OCI-LY1 (cell line): ENCODE measurements at regions not wholly inside any gene's neighbourhood (a gene's known extent, or its start where the extent isn't known, plus 50 kb on each side); places are given as distances from the start of the nearest gene placed in this dataset.

Source experiments
- H2AFZ ChIP-seq: fragments of 200-600 bp; sonication (generic), shearing (Covaris generic); 2 replicates; pipeline ENCODE4 v1.6.0; 2014; ENCODE audit warnings: antibody characterized with exemption, mild to moderate bottlenecking, low read length
- H3F3A ChIP-seq: fragments of 200-600 bp; sonication (generic), shearing (Covaris generic); 2 replicates; pipeline ENCODE4 v1.6.0; 2014; ENCODE audit warnings: mild to moderate bottlenecking, antibody characterized with exemption, low read length, moderate library complexity; ENCODE audit not compliant: insufficient read depth
- H3K27ac ChIP-seq: fragments of 200-600 bp; sonication (generic); 2 replicates; pipeline ENCODE4 v1.5.1; 2014; ENCODE audit warnings: low read length, mixed run types, mild to moderate bottlenecking, low read depth; ENCODE audit not compliant: poor library complexity, severe bottlenecking
- H3K27me3 ChIP-seq: fragments of 200-600 bp; sonication (generic); 2 replicates; pipeline ENCODE4 v1.6.0; 2014; ENCODE audit warnings: antibody characterized with exemption, mild to moderate bottlenecking, low read length, moderate library complexity; ENCODE audit not compliant: insufficient read depth
- H3K36me3 ChIP-seq: fragments of 200-600 bp; sonication (generic); 2 replicates; pipeline ENCODE4 v1.6.1; 2014; ENCODE audit warnings: mild to moderate bottlenecking, antibody characterized with exemption, low read length, moderate library complexity, mixed read lengths; ENCODE audit not compliant: insufficient read depth
- H3K4me1 ChIP-seq: fragments of 200-600 bp; sonication (generic); 2 replicates; pipeline ENCODE4 v1.5.1; 2014; ENCODE audit warnings: mild to moderate bottlenecking, low read length, moderate library complexity; ENCODE audit not compliant: insufficient read depth, severe bottlenecking
- H3K4me2 ChIP-seq: fragments of 200-600 bp; sonication (generic), shearing (Covaris generic); 2 replicates; pipeline ENCODE4 v1.6.1; 2014; ENCODE audit warnings: low read length
- H3K4me3 ChIP-seq: fragments of 200-600 bp; sonication (generic); 2 replicates; pipeline ENCODE4 v1.5.1; 2014; ENCODE audit warnings: low read length, low read depth, mild to moderate bottlenecking, mixed read lengths; ENCODE audit not compliant: poor library complexity, severe bottlenecking
- H3K79me2 ChIP-seq: fragments of 200-600 bp; shearing (Covaris generic); 2 replicates; pipeline ENCODE4 v1.6.1; 2016; ENCODE audit warnings: mixed run types, low read length, mixed read lengths; ENCODE audit not compliant: insufficient read depth
- H3K9ac ChIP-seq: fragments of 200-600 bp; sonication (generic), shearing (Covaris generic); 2 replicates; pipeline ENCODE4 v1.6.1; 2014; ENCODE audit warnings: mild to moderate bottlenecking, low read length, mixed read lengths
- H3K9me2 ChIP-seq: fragments of 200-600 bp; sonication (generic), shearing (Covaris generic); 2 replicates; pipeline ENCODE4 v1.6.1; 2014; ENCODE audit warnings: low read depth, mild to moderate bottlenecking, low read length, mixed read lengths
- H3K9me3 ChIP-seq: fragments of 200-600 bp; shearing (Covaris generic); 2 replicates; pipeline ENCODE4 v1.6.1; 2014; ENCODE audit warnings: low read length, mixed read lengths
- H4K20me1 ChIP-seq: fragments of 200-600 bp; sonication (generic), shearing (Covaris generic); 2 replicates; pipeline ENCODE4 v1.6.0; 2016; ENCODE audit warnings: mild to moderate bottlenecking, low read length; ENCODE audit not compliant: insufficient read depth
- EZH2 ChIP-seq: fragments of 200-600 bp; sonication (generic), shearing (Covaris generic); IDR thresholded peaks from 2 replicates; pipeline ENCODE4 v1.8.0; 2017; ENCODE audit warnings: borderline replicate concordance, mixed run types, mild to moderate bottlenecking, antibody characterized with exemption, low read length, moderate library complexity, mixed read lengths
- TF ChIP-seq, protein P1 (sequence below): fragments of 200-600 bp; sonication (generic), shearing (Covaris generic); IDR thresholded peaks from 2 replicates; pipeline ENCODE4 v1.5.1; 2017; ENCODE audit warnings: mild to moderate bottlenecking, antibody characterized with exemption, low read length, moderate library complexity, mixed read lengths

DNA sequence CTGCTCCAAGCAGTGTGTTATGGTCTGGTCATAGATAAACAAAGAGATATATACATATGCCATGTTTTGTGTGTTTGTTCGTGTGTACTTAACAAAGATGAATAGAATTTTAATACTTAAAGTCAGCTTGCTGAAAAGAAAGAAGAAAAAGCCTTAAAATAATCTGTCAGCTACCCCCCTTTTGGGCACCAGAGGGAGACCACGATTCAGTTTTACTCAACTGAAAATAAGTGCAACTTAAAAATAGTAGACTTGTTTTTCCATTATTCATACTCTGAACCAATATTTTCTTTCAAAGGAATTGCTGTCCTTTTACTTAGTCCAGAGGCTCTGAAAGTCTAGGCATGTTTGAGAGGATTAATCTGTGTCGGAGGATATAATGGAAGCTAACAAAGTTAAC is 181.7 kb upstream of the AGTR2 start:
- H3K9me3 ChIP-seq = no peaks in the 10 kb centered on the region
- H3K36me3 ChIP-seq = no peaks in the 10 kb centered on the region
- no peaks in the 10 kb centered on the region for H3F3A ChIP-seq
- no peak overlapping the region for H3K4me2 ChIP-seq
- no peak overlapping the region for H3K9ac ChIP-seq
- no peaks in the 10 kb centered on the region for H3K79me2 ChIP-seq
- H4K20me1 ChIP-seq = no peaks in the 10 kb centered on the region
- H3K27me3 ChIP-seq = no peaks in the 10 kb centered on the region
- no peak overlapping the region for H3K27ac ChIP-seq
- H2AFZ ChIP-seq = no peak overlapping the region
- H3K4me1 ChIP-seq = no peaks in the 10 kb centered on the region
- TF ChIP-seq EZH2 = no peak
- TF ChIP-seq, protein P1, sequence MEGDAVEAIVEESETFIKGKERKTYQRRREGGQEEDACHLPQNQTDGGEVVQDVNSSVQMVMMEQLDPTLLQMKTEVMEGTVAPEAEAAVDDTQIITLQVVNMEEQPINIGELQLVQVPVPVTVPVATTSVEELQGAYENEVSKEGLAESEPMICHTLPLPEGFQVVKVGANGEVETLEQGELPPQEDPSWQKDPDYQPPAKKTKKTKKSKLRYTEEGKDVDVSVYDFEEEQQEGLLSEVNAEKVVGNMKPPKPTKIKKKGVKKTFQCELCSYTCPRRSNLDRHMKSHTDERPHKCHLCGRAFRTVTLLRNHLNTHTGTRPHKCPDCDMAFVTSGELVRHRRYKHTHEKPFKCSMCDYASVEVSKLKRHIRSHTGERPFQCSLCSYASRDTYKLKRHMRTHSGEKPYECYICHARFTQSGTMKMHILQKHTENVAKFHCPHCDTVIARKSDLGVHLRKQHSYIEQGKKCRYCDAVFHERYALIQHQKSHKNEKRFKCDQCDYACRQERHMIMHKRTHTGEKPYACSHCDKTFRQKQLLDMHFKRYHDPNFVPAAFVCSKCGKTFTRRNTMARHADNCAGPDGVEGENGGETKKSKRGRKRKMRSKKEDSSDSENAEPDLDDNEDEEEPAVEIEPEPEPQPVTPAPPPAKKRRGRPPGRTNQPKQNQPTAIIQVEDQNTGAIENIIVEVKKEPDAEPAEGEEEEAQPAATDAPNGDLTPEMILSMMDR = peak; percentile 50
- no peaks in the 10 kb centered on the region for H3K9me2 ChIP-seq
- no peak overlapping the region for H3K4me3 ChIP-seq

DNA sequence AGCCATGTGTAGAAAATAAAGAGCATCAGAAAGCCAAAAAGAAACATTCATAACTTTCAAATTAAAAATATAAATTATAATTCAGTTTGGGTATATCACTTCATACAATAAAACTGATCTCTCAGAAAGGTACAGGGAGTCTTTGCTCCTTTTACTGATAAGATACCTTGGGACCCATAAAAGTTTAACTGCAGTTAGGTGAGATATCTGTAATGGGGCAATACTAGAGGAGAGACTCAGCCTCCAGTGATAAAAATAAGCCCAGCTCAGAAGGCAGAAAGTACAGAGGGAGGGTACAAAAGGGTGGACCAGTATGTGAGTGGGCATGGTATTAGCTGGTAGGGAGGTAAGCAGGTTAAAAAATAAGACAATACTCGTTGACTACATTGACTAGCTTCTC is 180.9 kb upstream of the AGTR2 start:
- Histone ChIP-seq H4K20me1 (no peaks in the 10 kb centered on the region), H3F3A (no peaks in the 10 kb centered on the region), H3K36me3 (no peaks in the 10 kb centered on the region), H3K9me2 (no peaks in the 10 kb centered on the region), H3K4me2 (no peak overlapping the region), H3K27me3 (no peaks in the 10 kb centered on the region), H2AFZ (no peak overlapping the region), H3K9ac (no peak overlapping the region), H3K4me3 (no peak overlapping the region), H3K4me1 (no peaks in the 10 kb centered on the region), H3K27ac (no peak overlapping the region), H3K9me3 (no peaks in the 10 kb centered on the region), H3K79me2 (no peaks in the 10 kb centered on the region)
- TF ChIP-seq, protein P1 = no peak
- no peak for TF ChIP-seq EZH2

DNA sequence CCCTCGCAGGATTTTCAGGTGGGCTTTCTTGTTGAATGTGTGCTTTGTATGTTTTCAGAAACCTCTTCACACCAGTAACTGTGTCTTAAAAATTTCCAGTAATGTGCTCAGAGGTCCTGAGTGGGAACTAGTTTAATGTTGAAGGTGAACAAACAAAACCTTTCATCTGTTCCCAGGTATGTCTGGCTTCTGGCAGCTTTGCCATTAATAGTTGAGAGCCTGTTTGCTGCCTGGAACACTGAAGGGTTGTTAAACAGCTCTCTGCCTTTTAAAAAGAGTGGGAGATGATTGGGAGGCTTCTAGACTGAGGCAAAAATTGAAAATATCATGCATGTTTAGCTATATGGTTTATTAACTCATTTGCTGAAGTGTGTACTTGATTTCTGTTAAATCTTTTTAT is 161.2 kb upstream of the AGTR2 start:
- Histone ChIP-seq H3K9me3 (no peaks in the 10 kb centered on the region), H3K4me3 (no peak overlapping the region), H3F3A (no peaks in the 10 kb centered on the region), H3K9ac (no peak overlapping the region; the same call in 1 of the 2 replicates), H2AFZ (no peak overlapping the region), H3K9me2 (no peaks in the 10 kb centered on the region), H3K4me2 (peak overlapping the region; percentile 32; the same call in 1 of the 2 replicates), H3K36me3 (no peaks in the 10 kb centered on the region), H4K20me1 (no peaks in the 10 kb centered on the region), H3K79me2 (no peaks in the 10 kb centered on the region), H3K4me1 (peaks cover 22% of the 10 kb centered on the region), H3K27ac (peak overlapping the region; percentile 91), H3K27me3 (no peaks in the 10 kb centered on the region)
- no peak for TF ChIP-seq EZH2
- TF ChIP-seq, protein P1 = no peak
